Effector memory CD8-positive, alpha-beta T cell (primary cell): ENCODE measurements at regions not wholly inside any gene's neighbourhood (a gene's known extent, or its start where the extent isn't known, plus 50 kb on each side); places are given as distances from the start of the nearest gene placed in this dataset.

Source experiments
- ATAC-seq: fragments of 150-1000 bp; cut with Tn5 transposase; replicated peaks from 2 replicates; pipeline ENCODE4 v1.10.0; 2021; ENCODE audit warnings: mild to moderate bottlenecking, moderate library complexity
- DNase-seq, 3 experiments: peaks; one replicate each; pipeline ENCODE4 v3.0.0; 2021
- H3K27ac Mint-ChIP-seq, 2 donors: one replicate each; pipeline ENCODE4 v1.8.0; 2022; ENCODE audit warnings: mild to moderate bottlenecking in 2 of 2, mixed read lengths in 2 of 2, moderate library complexity in 2 of 2
- H3K27me3 Mint-ChIP-seq, 2 donors: one replicate each; pipeline ENCODE4 v1.8.0; 2022; ENCODE audit warnings: mixed read lengths in 2 of 2
- H3K36me3 Mint-ChIP-seq: one replicate; pipeline ENCODE4 v1.8.0; 2022; ENCODE audit warnings: mild to moderate bottlenecking, moderate library complexity, mixed read lengths; ENCODE audit not compliant: insufficient read depth
- H3K4me1 Mint-ChIP-seq, 2 donors: one replicate each; pipeline ENCODE4 v1.8.0; 2022; ENCODE audit warnings: low read depth in 2 of 2, mixed read lengths in 2 of 2
- H3K4me3 Mint-ChIP-seq, 2 donors: one replicate each; pipeline ENCODE4 v1.8.0; 2022; ENCODE audit warnings: mild to moderate bottlenecking in 2 of 2, mixed read lengths in 2 of 2, moderate library complexity in 2 of 2
- H3K9me3 Mint-ChIP-seq, 2 donors: one replicate each; pipeline ENCODE4 v1.8.0; 2022; ENCODE audit warnings: mixed read lengths in 2 of 2

- no peak for ATAC-seq
- no peak overlapping the region for H3K27ac Mint-ChIP-seq
Observed at GRCh38 chr2:144937066-144937465, 417.1 kb upstream of the ZEB2 start.

GRCh38 chr2:144936442-144936841, 416.5 kb upstream of the ZEB2 start:
- H3K36me3 Mint-ChIP-seq: no peaks in the 10 kb centered on the region
- DNase-seq (no peak), ATAC-seq (no peak)
- H3K4me3 Mint-ChIP-seq: no peak overlapping the region
- H3K27me3 Mint-ChIP-seq: peaks cover 7 to 9% of the 10 kb centered on the region in 2 donors
- H3K4me1 Mint-ChIP-seq: no peaks in the 10 kb centered on the region
- H3K9me3 Mint-ChIP-seq: no peaks in the 10 kb centered on the region
- no peak overlapping the region for H3K27ac Mint-ChIP-seq

More at GRCh38 chr2:144937066-144937465, 417.1 kb upstream of the ZEB2 start:
- Mint-ChIP-seq H3K9me3 (no peaks in the 10 kb centered on the region), H3K4me1 (no peaks in the 10 kb centered on the region), H3K36me3 (no peaks in the 10 kb centered on the region), H3K4me3 (no peak overlapping the region), H3K27me3 (peaks cover 7 to 9% of the 10 kb centered on the region in 2 donors)
- no peak for DNase-seq

GRCh38 chr2:144935736-144936135, 415.8 kb upstream of the ZEB2 start:
- Mint-ChIP-seq H3K4me1 (no peaks in the 10 kb centered on the region), H3K27me3 (peaks cover 2 to 7% of the 10 kb centered on the region in 2 donors), H3K9me3 (no peaks in the 10 kb centered on the region), H3K27ac (no peak overlapping the region), H3K4me3 (no peak overlapping the region), H3K36me3 (no peaks in the 10 kb centered on the region)
- no peak for DNase-seq
- ATAC-seq: no peak

GRCh38 chr2:144935191-144935590, 415.3 kb upstream of the ZEB2 start:
- Mint-ChIP-seq H3K9me3 (no peaks in the 10 kb centered on the region), H3K27me3 (peaks cover 0 to 7% of the 10 kb centered on the region in 2 donors)
- no peak for ATAC-seq

GRCh38 chr2:144931960-144932359, 412.0 kb upstream of the ZEB2 start:
- Mint-ChIP-seq H3K27me3 (peaks cover 0 to 7% of the 10 kb centered on the region in 2 donors), H3K9me3 (peaks cover 0 to 1% of the 10 kb centered on the region in 2 donors)
- ATAC-seq: no peak

More at GRCh38 chr2:144935191-144935590, 415.3 kb upstream of the ZEB2 start:
- no peaks in the 10 kb centered on the region for H3K4me1 Mint-ChIP-seq
- no peak overlapping the region for H3K4me3 Mint-ChIP-seq
- no peak overlapping the region for H3K27ac Mint-ChIP-seq
- DNase-seq: no peak
- H3K36me3 Mint-ChIP-seq: no peaks in the 10 kb centered on the region

GRCh38 chr2:144931480-144931879, 411.6 kb upstream of the ZEB2 start:
- Mint-ChIP-seq H3K9me3 (peaks cover 0 to 1% of the 10 kb centered on the region in 2 donors), H3K27ac (no peak overlapping the region), H3K4me3 (no peak overlapping the region), H3K36me3 (no peaks in the 10 kb centered on the region), H3K4me1 (no peaks in the 10 kb centered on the region), H3K27me3 (peaks cover 0 to 7% of the 10 kb centered on the region in 2 donors)
- DNase-seq (no peak), ATAC-seq (no peak)

More at GRCh38 chr2:144931960-144932359, 412.0 kb upstream of the ZEB2 start:
- Mint-ChIP-seq H3K4me1 (no peaks in the 10 kb centered on the region), H3K4me3 (no peak overlapping the region), H3K27ac (no peak overlapping the region), H3K36me3 (no peaks in the 10 kb centered on the region)
- no peak for DNase-seq

- Mint-ChIP-seq H3K4me3 (no peak overlapping the region), H3K36me3 (no peaks in the 10 kb centered on the region), H3K27ac (no peak overlapping the region), H3K27me3 (no peaks in the 10 kb centered on the region), H3K4me1 (peaks cover 4 to 5% of the 10 kb centered on the region in 2 donors), H3K9me3 (peaks cover 0 to 1% of the 10 kb centered on the region in 2 donors)
- ATAC-seq (no peak), DNase-seq (no peak)
Observed at GRCh38 chr2:144927429-144927828, 407.5 kb upstream of the ZEB2 start.

- Mint-ChIP-seq H3K27me3 (no peaks in the 10 kb centered on the region), H3K9me3 (peaks cover 0 to 1% of the 10 kb centered on the region in 2 donors), H3K4me3 (no peak overlapping the region), H3K4me1 (peaks cover 6 to 7% of the 10 kb centered on the region in 2 donors), H3K27ac (no peak overlapping the region), H3K36me3 (no peaks in the 10 kb centered on the region)
- no peak for DNase-seq
- no peak for ATAC-seq
Observed at GRCh38 chr2:144925886-144926285, 406.0 kb upstream of the ZEB2 start.

- no peak for ATAC-seq
- H3K4me3 Mint-ChIP-seq: no peak overlapping the region
- no peak overlapping the region for H3K27ac Mint-ChIP-seq
Observed at GRCh38 chr2:144924827-144925226, 404.9 kb upstream of the ZEB2 start.

GRCh38 chr2:144922519-144922918, 402.6 kb upstream of the ZEB2 start:
- ATAC-seq (no peak), DNase-seq (no peak)
- Mint-ChIP-seq H3K4me1 (peaks cover 6 to 7% of the 10 kb centered on the region in 2 donors), H3K27ac (peak overlapping the region; percentile 3 to 17), H3K36me3 (no peaks in the 10 kb centered on the region), H3K9me3 (no peaks in the 10 kb centered on the region), H3K27me3 (no peaks in the 10 kb centered on the region), H3K4me3 (peak overlapping the region in 1 of 2 donors; percentile 1)

More at GRCh38 chr2:144924827-144925226, 404.9 kb upstream of the ZEB2 start:
- peaks cover 6 to 7% of the 10 kb centered on the region in 2 donors for H3K4me1 Mint-ChIP-seq
- no peak for DNase-seq
- H3K9me3 Mint-ChIP-seq: peaks cover 0 to 1% of the 10 kb centered on the region in 2 donors
- no peaks in the 10 kb centered on the region for H3K36me3 Mint-ChIP-seq
- no peaks in the 10 kb centered on the region for H3K27me3 Mint-ChIP-seq

GRCh38 chr2:144920755-144921530, 401.0 kb upstream of the ZEB2 start:
- no peak for DNase-seq
- no peak overlapping the region for H3K27ac Mint-ChIP-seq
- H3K9me3 Mint-ChIP-seq: no peaks in the 10 kb centered on the region
- H3K4me3 Mint-ChIP-seq: no peak overlapping the region
- no peak for ATAC-seq
- no peaks in the 10 kb centered on the region for H3K36me3 Mint-ChIP-seq
- H3K4me1 Mint-ChIP-seq: peaks cover 6 to 7% of the 10 kb centered on the region in 2 donors
- no peaks in the 10 kb centered on the region for H3K27me3 Mint-ChIP-seq

GRCh38 chr2:144914622-144915318, 394.9 kb upstream of the ZEB2 start:
- peaks cover 0 to 8% of the 10 kb centered on the region in 2 donors for H3K4me1 Mint-ChIP-seq
- no peaks in the 10 kb centered on the region for H3K36me3 Mint-ChIP-seq
- ATAC-seq (no peak), DNase-seq (no peak)
- no peaks in the 10 kb centered on the region for H3K27me3 Mint-ChIP-seq
- H3K4me3 Mint-ChIP-seq: no peak overlapping the region
- H3K9me3 Mint-ChIP-seq: no peaks in the 10 kb centered on the region
- H3K27ac Mint-ChIP-seq: no peak overlapping the region

- no peak overlapping the region for H3K27ac Mint-ChIP-seq
Observed at GRCh38 chr2:144914113-144914512, 394.2 kb upstream of the ZEB2 start.

GRCh38 chr2:144912206-144912605, 392.3 kb upstream of the ZEB2 start:
- H3K27me3 Mint-ChIP-seq: no peaks in the 10 kb centered on the region
- DNase-seq: no peak
- H3K4me1 Mint-ChIP-seq: peaks cover 0 to 8% of the 10 kb centered on the region in 2 donors
- no peaks in the 10 kb centered on the region for H3K9me3 Mint-ChIP-seq
- no peak for ATAC-seq
- H3K36me3 Mint-ChIP-seq: peaks cover 2% of the 10 kb centered on the region
- H3K27ac Mint-ChIP-seq: no peak overlapping the region
- no peak overlapping the region for H3K4me3 Mint-ChIP-seq

More at GRCh38 chr2:144914113-144914512, 394.2 kb upstream of the ZEB2 start:
- DNase-seq (no peak), ATAC-seq (no peak)
- no peaks in the 10 kb centered on the region for H3K27me3 Mint-ChIP-seq
- no peaks in the 10 kb centered on the region for H3K9me3 Mint-ChIP-seq
- peaks cover 0 to 8% of the 10 kb centered on the region in 2 donors for H3K4me1 Mint-ChIP-seq
- no peaks in the 10 kb centered on the region for H3K36me3 Mint-ChIP-seq
- H3K4me3 Mint-ChIP-seq: no peak overlapping the region
